ENCODE measurements at regions not wholly inside any gene's neighbourhood (a gene's known extent, or its start where the extent isn't known, plus 50 kb on each side); places are given as distances from the start of the nearest gene placed in this dataset.

DNA sequence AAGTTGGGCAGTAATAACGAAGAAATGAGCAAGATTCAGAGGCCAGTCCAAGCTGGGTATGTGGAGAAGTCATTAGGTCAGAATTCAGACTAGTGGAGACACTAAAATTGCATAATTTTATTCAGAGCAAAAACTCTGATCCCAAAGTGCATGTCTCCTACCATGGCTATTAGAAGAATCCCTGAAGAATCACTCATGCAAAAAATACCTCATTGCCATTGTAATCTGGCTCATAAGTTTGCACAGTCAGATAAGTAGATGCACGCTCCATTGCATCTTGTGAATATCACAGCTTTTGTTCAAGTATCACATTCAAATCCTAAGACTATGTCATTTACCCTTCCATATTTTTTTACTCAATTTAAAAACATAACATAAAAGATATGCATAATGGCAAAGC is 692.2 kb upstream of the KLHL29 start:
- no peak for DNase-seq

DNA sequence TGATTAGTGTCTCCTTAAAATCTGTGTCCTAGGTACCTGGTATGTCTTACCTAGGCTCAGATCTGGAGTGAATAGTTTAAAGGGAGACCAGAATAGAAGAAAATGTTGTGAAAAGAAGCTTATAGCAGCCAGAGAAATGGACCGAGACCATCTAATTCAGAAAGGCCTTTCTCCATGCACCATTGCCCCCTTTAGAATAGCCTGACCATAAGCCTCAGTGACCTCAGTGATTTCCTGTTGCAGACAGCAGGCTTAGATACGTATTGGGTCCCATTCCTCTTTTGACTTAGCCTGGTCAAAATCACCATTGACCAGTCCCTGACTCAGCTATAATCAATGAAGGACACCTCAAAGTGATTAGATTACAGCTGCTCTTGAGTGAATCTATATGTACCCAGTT is 690.7 kb upstream of the KLHL29 start:
- no peak for DNase-seq

- DNase-seq, result no peak
These were observed 690.1 kb upstream of the KLHL29 start for GRCh38 chr2:22694856-22695255.

DNA sequence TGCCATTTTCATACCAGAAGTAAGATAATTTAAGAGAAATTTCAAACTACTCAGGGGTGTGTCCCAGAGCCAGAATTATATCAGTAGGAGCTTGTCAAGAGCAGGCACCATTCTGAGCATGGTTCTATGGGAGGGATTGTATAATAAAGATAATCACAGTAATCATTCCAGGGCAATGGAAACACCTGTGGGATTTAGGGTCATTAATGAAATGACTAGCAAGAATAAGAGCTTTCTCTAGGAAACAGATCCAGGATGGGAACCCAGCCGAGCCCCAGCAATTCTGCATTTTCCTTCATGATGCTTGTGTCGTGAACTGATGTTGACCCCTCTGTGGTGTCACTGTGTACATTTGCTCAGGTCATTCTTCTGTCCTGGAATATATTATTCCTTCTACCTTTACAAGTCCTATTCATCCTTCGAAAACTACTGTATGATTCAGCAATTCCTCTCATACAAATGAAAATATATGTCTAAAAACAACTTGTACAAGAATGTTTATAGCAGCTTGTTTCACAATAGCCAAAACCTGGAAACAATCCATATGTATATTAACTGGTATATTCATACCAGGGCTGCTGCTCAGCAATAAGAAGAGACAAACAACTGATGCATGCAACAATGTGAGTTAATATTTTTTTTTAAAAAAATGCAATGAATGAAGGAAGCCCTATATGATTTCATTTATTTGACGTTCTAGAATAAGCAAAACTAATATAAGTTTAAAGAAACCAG is 687.8 kb upstream of the KLHL29 start:
- DNase-seq, result no peak

DNA sequence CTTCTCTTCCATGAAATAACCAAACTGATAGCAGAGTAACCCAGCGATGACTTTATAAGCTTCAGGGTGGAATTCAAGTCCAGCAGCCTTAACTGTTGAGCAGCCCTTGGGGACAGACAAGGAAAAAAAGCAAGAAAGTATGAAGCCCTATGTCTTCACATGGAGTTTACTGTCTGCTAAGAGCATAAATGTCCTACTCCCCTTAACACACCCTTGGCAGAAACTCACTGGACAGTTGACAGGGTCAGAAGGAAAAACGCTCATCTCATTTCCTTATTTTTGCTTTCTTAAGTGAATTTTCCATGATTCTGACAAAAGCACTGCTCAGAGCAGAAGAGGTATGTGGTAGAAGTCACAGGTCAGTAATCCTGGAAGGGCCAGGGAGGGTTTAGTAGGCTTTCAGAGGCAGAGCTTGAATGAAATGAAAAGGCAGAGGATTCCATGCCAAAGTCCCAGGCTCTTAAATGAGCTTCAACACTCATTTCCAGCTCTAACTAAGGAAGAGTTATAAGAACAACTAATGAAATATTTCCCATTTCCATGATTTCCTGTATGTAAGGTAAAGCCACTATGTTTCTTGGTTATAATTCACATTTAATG is 683.3 kb upstream of the KLHL29 start:
- DNase-seq, result no peak

DNA sequence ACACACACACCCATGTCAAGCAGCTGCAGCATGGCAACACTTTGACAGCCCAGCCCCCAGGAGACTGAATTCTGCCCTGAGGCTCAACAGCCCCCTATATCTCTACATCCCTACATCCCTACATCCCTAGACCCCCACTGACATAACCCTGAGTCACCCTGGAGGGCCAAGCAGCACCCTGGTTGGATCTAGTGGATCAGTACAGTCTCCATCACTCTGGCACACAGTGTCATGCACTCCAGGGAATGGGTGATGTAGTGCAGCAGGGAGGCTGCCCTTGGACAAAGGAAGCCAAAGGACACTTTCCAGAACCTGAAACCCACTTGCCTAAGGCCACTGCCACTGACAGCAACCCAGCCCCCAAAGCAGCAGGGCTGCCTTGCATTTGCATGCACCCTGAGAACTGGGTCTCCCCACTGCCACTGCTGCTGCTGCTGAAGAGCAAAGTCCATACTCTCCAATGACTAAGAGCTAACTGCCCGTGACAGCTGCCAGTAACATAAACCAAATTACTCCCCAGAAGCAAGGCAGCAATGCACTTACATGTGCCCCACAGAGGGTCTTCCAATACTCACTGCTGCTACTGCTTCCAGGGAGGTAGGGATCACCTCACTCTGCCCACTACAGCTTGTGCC is 681.6 kb upstream of the KLHL29 start:
- DNase-seq, result no peak

DNA sequence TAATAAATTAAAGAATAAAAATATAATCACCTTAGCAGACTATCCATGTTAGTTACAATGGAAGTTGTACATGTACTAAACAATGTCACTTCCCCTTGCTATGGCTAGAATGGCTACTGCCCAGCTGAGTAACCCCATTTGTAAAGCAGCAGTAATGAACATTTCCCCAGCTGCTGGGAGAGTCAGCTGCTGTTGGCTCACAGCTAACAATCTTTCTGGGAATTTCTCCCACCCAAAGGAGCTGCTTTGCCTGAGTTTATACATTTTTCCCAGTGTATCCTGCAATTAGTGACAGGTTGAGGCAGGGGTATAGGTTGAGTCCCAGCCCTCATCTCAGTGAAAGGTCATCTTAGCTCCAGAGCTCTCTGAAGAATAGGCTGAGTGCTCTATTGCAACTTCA is 665.6 kb upstream of the KLHL29 start:
- DNase-seq, result no peak

GRCh38 chr2:22729466-22729865 is 655.5 kb upstream of the KLHL29 start:
- no peak for DNase-seq

DNA sequence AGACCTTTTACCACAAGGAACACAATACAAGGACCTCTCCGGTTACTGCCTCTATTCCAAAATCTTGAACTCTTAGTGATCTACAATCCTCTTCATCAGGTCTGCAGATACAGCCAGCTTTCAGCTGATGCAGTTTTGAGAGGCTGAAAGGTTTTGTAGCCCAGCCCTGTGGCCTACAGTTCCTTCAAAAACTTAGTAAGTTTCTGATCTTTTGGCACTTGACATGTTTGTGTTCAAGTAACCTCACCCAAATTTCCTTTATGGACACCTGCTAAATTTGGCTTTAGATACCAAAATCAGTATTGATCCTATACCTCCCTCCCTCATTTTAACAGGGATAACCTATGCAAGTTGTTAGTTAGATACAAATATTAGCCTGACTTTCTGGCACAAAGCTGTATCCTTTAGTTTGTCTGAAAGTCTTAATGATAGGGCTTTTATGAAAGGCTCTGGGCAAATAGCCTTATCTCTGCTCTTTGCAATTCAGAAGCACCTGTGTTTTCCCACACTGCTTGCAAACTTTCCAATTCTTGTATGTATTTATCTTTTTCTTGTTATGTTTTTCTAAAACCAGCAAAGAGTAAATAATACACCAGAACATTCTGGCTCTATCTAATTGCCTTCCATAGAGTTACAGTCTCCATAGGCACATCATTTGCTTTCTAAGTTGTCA is 650.5 kb upstream of the KLHL29 start:
- DNase-seq, result no peak

DNA sequence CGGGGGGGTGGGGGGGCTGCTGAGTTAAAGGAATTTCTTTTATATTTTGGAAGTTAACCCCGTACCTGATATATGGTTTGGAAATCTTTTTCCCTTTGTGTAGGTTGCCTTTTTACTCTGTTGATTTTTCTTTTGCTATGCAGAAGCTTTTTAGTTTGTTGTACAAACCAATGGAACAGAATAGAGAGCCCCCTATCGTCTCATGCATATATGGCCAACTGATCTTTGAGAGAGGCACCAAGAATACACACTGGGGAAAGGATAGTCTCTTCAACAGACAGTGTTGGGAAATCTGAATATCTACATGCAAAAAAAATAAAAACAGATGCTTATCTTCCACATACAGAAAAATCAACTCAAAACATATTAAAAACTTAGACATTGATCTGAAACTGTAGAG is 647.8 kb upstream of the KLHL29 start:
- DNase-seq, result no peak

DNA sequence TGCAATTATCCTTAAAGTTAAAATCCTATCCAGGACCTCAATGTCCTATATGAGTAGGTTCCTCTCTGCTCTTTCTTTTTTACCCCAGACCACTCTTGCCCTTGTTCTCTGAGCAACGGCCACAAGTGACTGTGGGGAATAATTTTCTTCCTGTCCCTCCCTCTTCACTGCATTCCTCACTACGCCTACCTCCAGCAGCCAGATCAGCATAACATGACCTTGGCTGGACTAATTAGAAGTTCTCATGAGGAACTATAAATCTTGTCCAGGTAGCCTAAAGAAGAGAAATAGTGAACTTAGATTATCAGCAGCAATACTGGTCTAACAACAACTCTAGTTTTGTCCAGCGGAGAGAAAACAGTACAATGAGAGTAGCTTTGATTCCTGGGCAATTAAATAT is 643.8 kb upstream of the KLHL29 start:
- no peak for DNase-seq

DNA sequence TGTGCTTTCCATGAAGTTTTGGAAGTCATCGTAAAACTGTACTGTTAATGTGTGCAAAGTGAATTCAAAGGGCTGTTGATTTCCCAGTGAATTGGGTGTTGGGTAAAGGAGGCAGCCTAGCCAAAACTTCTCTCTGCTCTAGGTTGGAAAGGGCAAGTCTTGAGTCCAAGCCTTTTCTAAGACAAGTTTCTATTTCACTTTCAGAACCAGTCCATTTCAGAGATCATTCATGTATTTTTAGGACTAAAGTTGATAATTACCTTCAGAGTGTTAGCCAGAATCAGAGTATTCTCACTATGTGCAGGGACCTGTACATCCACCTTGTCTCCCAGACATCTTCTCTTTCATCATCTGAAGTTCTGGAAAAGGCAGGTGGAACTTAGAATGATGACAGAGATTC is 636.1 kb upstream of the KLHL29 start:
- DNase-seq, result no peak

GRCh38 chr2:22753476-22753875 is 631.5 kb upstream of the KLHL29 start:
- no peak for DNase-seq

DNA sequence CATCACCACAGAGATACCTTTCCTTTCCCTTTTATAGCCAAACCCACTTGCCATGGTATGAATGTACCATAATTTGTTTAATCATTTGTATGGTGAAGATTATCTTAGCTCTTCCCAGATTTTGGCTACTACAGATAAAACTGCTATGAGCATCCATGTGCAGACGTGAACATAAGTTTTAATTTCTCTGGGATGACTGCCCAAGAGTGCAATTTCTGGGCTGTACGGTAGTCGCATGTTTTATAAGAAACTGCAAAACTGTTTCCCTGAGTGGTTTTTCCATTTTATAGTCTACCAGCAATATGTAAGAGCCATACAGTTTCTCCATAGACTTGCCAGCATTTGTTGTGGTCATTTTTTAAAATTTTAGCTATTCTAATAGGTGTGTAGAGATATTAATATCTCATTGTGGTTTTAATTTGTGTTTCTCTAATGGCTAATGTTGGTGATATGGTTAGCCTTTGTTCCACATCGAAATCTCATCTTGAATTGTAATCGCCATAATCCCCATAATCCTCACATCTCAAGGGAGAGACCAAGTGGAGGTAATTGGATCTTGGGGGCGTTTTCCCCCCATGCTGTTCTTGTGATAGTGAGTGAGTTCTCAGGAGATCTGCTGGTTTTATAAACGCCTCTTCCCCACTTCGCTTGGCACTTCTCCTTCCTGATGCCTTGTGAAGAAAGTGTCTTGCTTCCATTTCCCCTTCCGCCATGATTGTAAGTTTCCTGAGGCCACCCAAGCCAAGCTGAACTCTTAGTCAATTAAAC is 628.5 kb upstream of the KLHL29 start:
- no peak for DNase-seq

- DNase-seq, result no peak
These were observed 615.5 kb upstream of the KLHL29 start for GRCh38 chr2:22769497-22769896.

DNA sequence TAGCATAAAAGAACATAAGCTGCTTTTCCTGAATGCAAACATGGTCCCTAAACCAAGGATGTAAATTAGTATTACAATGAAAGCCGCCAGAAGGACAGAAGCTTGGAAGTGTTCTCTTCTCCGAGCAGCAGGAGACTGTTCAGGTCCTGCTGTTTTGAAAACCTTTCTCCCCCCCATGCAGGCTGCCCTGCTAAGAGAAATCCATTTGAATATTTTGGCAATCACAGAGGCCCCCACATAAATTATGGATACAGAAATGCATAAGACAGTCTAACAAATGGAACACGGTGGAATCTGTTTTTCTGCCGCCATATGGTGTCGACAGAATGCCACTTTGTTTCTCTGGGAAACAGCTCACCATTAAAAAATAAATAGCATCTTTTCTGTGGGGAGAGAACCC is 600.4 kb upstream of the KLHL29 start:
- no peak for DNase-seq

- no peak for DNase-seq
These were observed 598.2 kb upstream of the KLHL29 start for GRCh38 chr2:22786817-22787216.

DNA sequence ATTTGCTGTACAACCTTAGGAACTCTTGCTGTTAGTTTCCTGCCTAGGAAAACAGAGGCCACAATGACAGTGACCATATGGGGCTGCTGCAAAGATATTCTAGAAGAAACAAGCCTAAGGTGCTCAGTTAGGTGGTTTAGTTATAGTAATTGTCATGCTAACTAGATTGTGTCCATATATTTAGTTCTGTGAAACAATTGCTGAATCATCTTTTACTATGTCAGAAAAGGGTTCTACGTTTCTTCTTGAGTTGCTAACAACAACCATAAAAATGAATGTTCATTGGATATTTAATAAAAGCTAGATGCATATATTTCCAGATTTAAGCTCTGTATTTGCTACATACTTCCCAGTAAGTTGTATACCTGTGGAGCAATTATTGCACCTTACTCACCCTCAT is 597.2 kb upstream of the KLHL29 start:
- DNase-seq, result no peak

GRCh38 chr2:22788749-22789327 is 596.1 kb upstream of the KLHL29 start:
- no peak for DNase-seq

GRCh38 chr2:22795287-22795866 is 589.6 kb upstream of the KLHL29 start:
- DNase-seq, result no peak

DNA sequence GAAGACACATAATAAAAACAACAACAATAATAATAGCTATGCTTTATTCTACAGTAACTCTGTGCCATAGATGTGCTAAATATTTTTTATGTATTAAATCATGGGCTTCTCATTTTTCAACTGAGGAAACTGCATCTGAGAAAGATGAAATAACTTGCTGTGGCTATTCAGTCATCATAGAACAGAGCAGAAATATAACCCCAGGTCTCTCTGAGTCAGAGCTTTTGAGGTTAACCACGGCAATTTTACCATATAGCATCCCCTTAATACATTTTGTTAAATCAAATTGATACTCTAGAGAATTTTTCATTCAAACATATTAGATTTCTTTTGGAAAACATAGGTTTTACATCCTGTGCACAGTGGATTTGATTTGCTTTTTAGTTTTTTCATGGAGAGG is 586.6 kb upstream of the KLHL29 start:
- no peak for DNase-seq

GRCh38 chr2:22800412-22800811 is 584.6 kb upstream of the KLHL29 start:
- DNase-seq, result no peak
